ENCODE measurements at regions not wholly inside any gene's neighbourhood (a gene's known extent, or its start where the extent isn't known, plus 50 kb on each side); places are given as distances from the start of the nearest gene placed in this dataset.
A peak's percentile ranks its signal among the peaks of the same experiment; 100 is the strongest.

GRCh38 chr11:87425943-87426342 is 388.2 kb downstream of the TMEM135 start:
- H3K27ac ChIP-seq: no peak overlapping the region
- intact Hi-C loops (cut with DNase I): no loop called here

GRCh38 chr11:87425391-87425790 is 387.7 kb downstream of the TMEM135 start:
- no peak overlapping the region for H3K27ac ChIP-seq
- H3K27me3 ChIP-seq: no peaks in the 10 kb centered on the region
- intact Hi-C loops (cut with DNase I): no loop called here
- H3K4me3 ChIP-seq: no peak overlapping the region
- TF ChIP-seq, protein P1, sequence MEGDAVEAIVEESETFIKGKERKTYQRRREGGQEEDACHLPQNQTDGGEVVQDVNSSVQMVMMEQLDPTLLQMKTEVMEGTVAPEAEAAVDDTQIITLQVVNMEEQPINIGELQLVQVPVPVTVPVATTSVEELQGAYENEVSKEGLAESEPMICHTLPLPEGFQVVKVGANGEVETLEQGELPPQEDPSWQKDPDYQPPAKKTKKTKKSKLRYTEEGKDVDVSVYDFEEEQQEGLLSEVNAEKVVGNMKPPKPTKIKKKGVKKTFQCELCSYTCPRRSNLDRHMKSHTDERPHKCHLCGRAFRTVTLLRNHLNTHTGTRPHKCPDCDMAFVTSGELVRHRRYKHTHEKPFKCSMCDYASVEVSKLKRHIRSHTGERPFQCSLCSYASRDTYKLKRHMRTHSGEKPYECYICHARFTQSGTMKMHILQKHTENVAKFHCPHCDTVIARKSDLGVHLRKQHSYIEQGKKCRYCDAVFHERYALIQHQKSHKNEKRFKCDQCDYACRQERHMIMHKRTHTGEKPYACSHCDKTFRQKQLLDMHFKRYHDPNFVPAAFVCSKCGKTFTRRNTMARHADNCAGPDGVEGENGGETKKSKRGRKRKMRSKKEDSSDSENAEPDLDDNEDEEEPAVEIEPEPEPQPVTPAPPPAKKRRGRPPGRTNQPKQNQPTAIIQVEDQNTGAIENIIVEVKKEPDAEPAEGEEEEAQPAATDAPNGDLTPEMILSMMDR (IDR thresholded peaks at IDR 0.05): no peak
- no peak for TF ChIP-seq POLR2AphosphoS5 (IDR thresholded peaks at IDR 0.05; ENCODE audit: insufficient read depth in 1 of 2, low read depth in 1 of 2)
- no peak for TF ChIP-seq POLR2A (IDR thresholded peaks at IDR 0.05)
- no peak for DNase-seq (ENCODE audit: extremely low spot score in 2 of 2)
- H3K4me1 ChIP-seq: no peaks in the 10 kb centered on the region
- H3K9me3 ChIP-seq: no peaks in the 10 kb centered on the region
- H3K36me3 ChIP-seq: no peaks in the 10 kb centered on the region

More at GRCh38 chr11:87425943-87426342, 388.2 kb downstream of the TMEM135 start:
- Histone ChIP-seq H3K27me3 (no peaks in the 10 kb centered on the region), H3K36me3 (no peaks in the 10 kb centered on the region), H3K9me3 (no peaks in the 10 kb centered on the region), H3K4me3 (no peak overlapping the region), H3K4me1 (no peaks in the 10 kb centered on the region)
- TF ChIP-seq, protein P1 (IDR thresholded peaks at IDR 0.05): no peak
- TF ChIP-seq POLR2AphosphoS5 (IDR thresholded peaks at IDR 0.05; ENCODE audit: insufficient read depth in 1 of 2, low read depth in 1 of 2): no peak
- no peak for TF ChIP-seq POLR2A (IDR thresholded peaks at IDR 0.05)
- DNase-seq (ENCODE audit: extremely low spot score in 2 of 2): no peak

DNA sequence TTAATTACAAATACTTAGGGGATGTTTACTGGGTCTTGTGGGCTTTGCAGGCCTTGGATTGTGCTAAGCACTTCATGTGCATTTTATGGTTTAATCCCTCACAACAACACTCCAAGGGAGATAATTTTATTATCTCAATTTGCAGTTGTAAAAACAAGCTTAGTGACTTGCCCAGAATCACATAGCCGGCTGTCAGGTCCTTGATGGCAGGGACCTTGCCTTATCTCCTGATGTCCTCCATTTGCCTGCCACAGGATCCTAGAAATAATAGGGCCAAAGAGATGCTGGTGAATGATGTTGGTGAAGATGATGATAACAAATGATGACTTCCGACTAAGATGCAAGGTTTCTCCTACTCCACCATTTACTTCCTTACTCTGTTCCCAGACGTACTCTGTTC is 385.4 kb downstream of the TMEM135 start:
- Histone ChIP-seq H3K9me3 (no peaks in the 10 kb centered on the region), H3K36me3 (no peaks in the 10 kb centered on the region), H3K4me3 (no peak overlapping the region), H3K27ac (no peak overlapping the region), H3K27me3 (no peaks in the 10 kb centered on the region), H3K4me1 (no peaks in the 10 kb centered on the region)
- TF ChIP-seq, protein P1 (IDR thresholded peaks at IDR 0.05): no peak
- TF ChIP-seq POLR2A (IDR thresholded peaks at IDR 0.05) (no peak), POLR2AphosphoS5 (IDR thresholded peaks at IDR 0.05; ENCODE audit: insufficient read depth in 1 of 2, low read depth in 1 of 2) (no peak)
- DNase-seq (ENCODE audit: extremely low spot score in 2 of 2): no peak
- intact Hi-C loops (cut with DNase I): loop anchor here (2.0 to 5.0 kb wide), 2 partner anchors 72 to 486 kb away; no protein-coding TSS in a partner anchor

- no peak overlapping the region for H3K4me3 ChIP-seq
- no peak overlapping the region for H3K27ac ChIP-seq
- intact Hi-C loops (cut with DNase I): loop anchor here (2.0 to 5.0 kb wide), 2 partner anchors 72 to 485 kb away; no protein-coding TSS in a partner anchor
- no peaks in the 10 kb centered on the region for H3K9me3 ChIP-seq
- H3K27me3 ChIP-seq: no peaks in the 10 kb centered on the region
- TF ChIP-seq, protein P1 (IDR thresholded peaks at IDR 0.05): no peak
- TF ChIP-seq POLR2AphosphoS5 (IDR thresholded peaks at IDR 0.05; ENCODE audit: insufficient read depth in 1 of 2, low read depth in 1 of 2) (no peak), POLR2A (IDR thresholded peaks at IDR 0.05) (no peak)
- no peaks in the 10 kb centered on the region for H3K36me3 ChIP-seq
- no peak for DNase-seq (ENCODE audit: extremely low spot score in 2 of 2)
- no peaks in the 10 kb centered on the region for H3K4me1 ChIP-seq
Measured at GRCh38 chr11:87422566-87422965, 384.8 kb downstream of the TMEM135 start.

DNA sequence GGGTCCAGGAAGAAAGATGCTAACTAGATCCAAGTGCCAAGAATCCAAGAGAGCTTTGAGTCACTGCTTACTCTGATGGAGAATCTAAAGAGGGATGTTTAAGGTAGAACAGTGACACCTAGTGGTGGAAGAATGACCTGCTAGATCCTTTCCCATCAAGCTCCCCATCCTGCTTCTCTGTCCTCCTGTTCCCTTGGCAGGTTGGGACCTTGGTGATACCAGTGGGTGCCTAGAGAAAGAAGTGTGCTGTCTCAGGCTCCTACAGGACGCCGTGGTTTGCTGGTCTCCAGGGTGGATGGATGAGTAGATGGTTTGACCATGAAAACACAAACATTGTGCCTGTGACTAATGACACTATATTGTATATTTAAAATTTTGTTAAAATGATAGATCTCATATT is 383.7 kb downstream of the TMEM135 start:
- TF ChIP-seq, protein P1 (IDR thresholded peaks at IDR 0.05): peak; percentile 61 to 79 (median 69)
- no peak for TF ChIP-seq POLR2A (IDR thresholded peaks at IDR 0.05)
- no peak for DNase-seq (ENCODE audit: extremely low spot score in 2 of 2)
- Histone ChIP-seq H3K4me1 (no peaks in the 10 kb centered on the region), H3K36me3 (no peaks in the 10 kb centered on the region), H3K27ac (no peak overlapping the region), H3K4me3 (no peak overlapping the region), H3K27me3 (no peaks in the 10 kb centered on the region), H3K9me3 (no peaks in the 10 kb centered on the region)
- intact Hi-C loops (cut with DNase I): loop anchor here (5.0 kb wide), 1 partner anchor 484 kb away; no protein-coding TSS in a partner anchor

All from vagina (tissue), 2 donors.